ENCODE measurements at regions not wholly inside any gene's neighbourhood (a gene's known extent, or its start where the extent isn't known, plus 50 kb on each side); places are given as distances from the start of the nearest gene placed in this dataset.

- Histone ChIP-seq H3K4me1 (ENCODE audit: control insufficient read depth, insufficient read depth, low read length) (peaks cover 2% of the 10 kb centered on the region), H3K36me3 (ENCODE audit: control insufficient read depth, insufficient read depth, low read length) (no peaks in the 10 kb centered on the region), H3K4me3 (ENCODE audit: insufficient read depth, low read depth, low read length) (no peak overlapping the region), H2AK9ac (replicated peaks; ENCODE audit: low read depth, low read length, poor library complexity) (no peak overlapping the region), H2BK20ac (ENCODE audit: low read depth, low read length) (no peak overlapping the region), H2AFZ (replicated peaks; ENCODE audit: low read length, poor library complexity) (no peak overlapping the region), H3K27me3 (ENCODE audit: control insufficient read depth, insufficient read depth, low read length) (no peaks in the 10 kb centered on the region), H2BK15ac (ENCODE audit: low read depth, low read length) (no peak overlapping the region; the same call in 2 of the 3 replicates), H2BK120ac (ENCODE audit: low read depth, low read length) (no peak overlapping the region), H2BK5ac (ENCODE audit: low read depth, low read length, poor library complexity, severe bottlenecking) (no peak overlapping the region), H3K9me3 (ENCODE audit: control insufficient read depth, insufficient read depth, low read length) (no peaks in the 10 kb centered on the region), H3K9me1 (ENCODE audit: insufficient read depth, low read length) (no peaks in the 10 kb centered on the region), H2AK5ac (ENCODE audit: low read depth, low read length) (no peak overlapping the region), H3K4me2 (ENCODE audit: low read depth, low read length) (no peak overlapping the region), H3K9ac (ENCODE audit: low read depth, low read length) (no peak overlapping the region), H4K8ac (ENCODE audit: low read depth in 2 of 2, low read length in 2 of 2) (no peak overlapping the region), H4K91ac (ENCODE audit: insufficient read depth, low read depth, low read length) (no peak overlapping the region), H3K4ac (ENCODE audit: low read depth, low read length) (no peak overlapping the region), H3K56ac (ENCODE audit: extremely low read depth, insufficient read depth, low read length) (no peak overlapping the region), H3K14ac (replicated peaks; ENCODE audit: low read depth, low read length) (no peak overlapping the region), H3K27ac (ENCODE audit: insufficient read depth, low read length) (no peak overlapping the region), H3K79me1 (ENCODE audit: low read depth in 1 of 2, low read length in 2 of 2) (no peaks in the 10 kb centered on the region), H4K20me1 (ENCODE audit: insufficient read depth, low read length) (no peaks in the 10 kb centered on the region), H4K5ac (ENCODE audit: low read depth, low read length) (no peak overlapping the region), H3K23ac (ENCODE audit: low read depth, low read length) (no peak overlapping the region), H3K18ac (ENCODE audit: low read depth, low read length) (no peak overlapping the region)
- no CpG with 5 or more reads among the region's 7 CpGs for WGBS, 2 experiments (ENCODE audit: extremely low coverage in 2 of 2, insufficient read length in 1 of 2)
- BruUV-seq (replicated peaks) = no TSS peak
- POLR2A ChIA-PET (ENCODE audit: unreplicated experiment) = no interaction called here
- intact Hi-C loops (cut with micrococcal nuclease) (no loop called here), dilution Hi-C loops (cut with HindIII; ENCODE audit: low sequenced_read_pairs, unreplicated experiment) (no loop called here), in situ Hi-C loops (cut with MboI; ENCODE audit: low sequenced_read_pairs) (no loop called here)
- TF ChIP-seq MAZ (IDR thresholded peaks at IDR 0.05; ENCODE audit: borderline replicate concordance, low read depth, low read length) (no peak), RAD21 (IDR thresholded peaks at IDR 0.05; ENCODE audit: low read length) (no peak)
- ATAC-seq (ENCODE audit: low read depth) = no peak
- DNase-seq = no peak
- CTCF ChIA-PET = no interaction called here
Measured at GRCh38 chr1:207228987-207229386, 92.5 kb upstream of the CD55 start.
